GM18498 (cell line): ENCODE measurements at regions not wholly inside any gene's neighbourhood (a gene's known extent, or its start where the extent isn't known, plus 50 kb on each side); places are given as distances from the start of the nearest gene placed in this dataset.

Experiments
- ATAC-seq: cut with Tn5 transposase; IDR thresholded peaks from one replicate; pipeline ENCODE4 v1.9.1; 2021; ENCODE audit warnings: mild to moderate bottlenecking, moderate library complexity; ENCODE audit not compliant: unreplicated experiment

- ATAC-seq = no peak
Measured at GRCh38 chr10:10794046-10794445, 223.6 kb upstream of the CELF2 start.

- ATAC-seq = no peak
Measured at GRCh38 chr10:10794791-10795191, 222.9 kb upstream of the CELF2 start.

GRCh38 chr10:10796061-10796773 is 221.5 kb upstream of the CELF2 start:
- no peak for ATAC-seq

- no peak for ATAC-seq
Measured at GRCh38 chr10:10796774-10797415, 220.8 kb upstream of the CELF2 start.

- ATAC-seq = no peak
Measured at GRCh38 chr10:10797513-10797912, 220.2 kb upstream of the CELF2 start.

GRCh38 chr10:10798102-10798863 is 219.4 kb upstream of the CELF2 start:
- no peak for ATAC-seq

- no peak for ATAC-seq
Measured at GRCh38 chr10:10798864-10799192, 218.8 kb upstream of the CELF2 start.

- no peak for ATAC-seq
Measured at GRCh38 chr10:10800961-10801360, 216.7 kb upstream of the CELF2 start.

- no peak for ATAC-seq
Measured at GRCh38 chr10:10803278-10803677, 214.4 kb upstream of the CELF2 start.

- no peak for ATAC-seq
Measured at GRCh38 chr10:10804061-10804460, 213.6 kb upstream of the CELF2 start.

GRCh38 chr10:10804998-10805740 is 212.5 kb upstream of the CELF2 start:
- no peak for ATAC-seq

GRCh38 chr10:10807106-10807505 is 210.6 kb upstream of the CELF2 start:
- ATAC-seq = no peak

- no peak for ATAC-seq
Measured at GRCh38 chr10:10811562-10811961, 206.1 kb upstream of the CELF2 start.

- no peak for ATAC-seq
Measured at GRCh38 chr10:10813656-10814055, 204.0 kb upstream of the CELF2 start.

GRCh38 chr10:10814069-10814468 is 203.6 kb upstream of the CELF2 start:
- ATAC-seq = no peak

GRCh38 chr10:10816447-10816846 is 201.2 kb upstream of the CELF2 start:
- no peak for ATAC-seq

GRCh38 chr10:10817609-10818008 is 200.1 kb upstream of the CELF2 start:
- ATAC-seq = no peak

- ATAC-seq = no peak
Measured at GRCh38 chr10:10818082-10818481, 199.6 kb upstream of the CELF2 start.

- ATAC-seq = no peak
Measured at GRCh38 chr10:10819206-10819856, 198.3 kb upstream of the CELF2 start.

GRCh38 chr10:10821926-10822325 is 195.7 kb upstream of the CELF2 start:
- no peak for ATAC-seq

GRCh38 chr10:10824591-10825148 is 193.0 kb upstream of the CELF2 start:
- ATAC-seq = no peak
